ENCODE measurements at regions not wholly inside any gene's neighbourhood (a gene's known extent, or its start where the extent isn't known, plus 50 kb on each side); places are given as distances from the start of the nearest gene placed in this dataset.

DNA sequence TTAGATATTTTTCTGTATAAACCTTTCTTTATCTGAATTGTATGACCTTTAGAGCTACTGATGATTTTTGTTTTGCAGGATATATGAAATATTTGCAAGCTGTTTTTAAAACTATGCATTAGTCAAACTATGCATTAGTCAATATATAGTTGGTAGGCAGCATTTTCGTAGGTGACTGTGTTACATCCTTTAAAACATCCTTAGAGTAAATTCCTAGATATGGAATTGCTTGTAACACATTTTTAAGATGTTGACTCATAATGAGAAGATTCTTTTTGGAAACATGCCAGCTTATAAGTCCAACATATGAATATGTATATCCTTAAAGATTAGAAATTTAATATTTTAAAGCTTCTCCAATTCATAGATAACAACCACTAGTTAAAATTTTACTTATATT is 1768.5 kb downstream of the PCDH7 start:
- H3K9me3 ChIP-seq (ENCODE audit: low read depth) = no peaks in the 10 kb centered on the region
- H3K27me3 ChIP-seq = no peaks in the 10 kb centered on the region
- no peak for DNase-seq (ENCODE audit: low spot score)
- H3K36me3 ChIP-seq = no peaks in the 10 kb centered on the region
- H2AFZ ChIP-seq (replicated peaks) = no peak overlapping the region
- no peak overlapping the region for H3K4me3 Mint-ChIP-seq
- no peaks in the 10 kb centered on the region for H3K79me2 ChIP-seq (ENCODE audit: low read depth)
- no peaks in the 10 kb centered on the region for H4K20me1 ChIP-seq (ENCODE audit: low read depth)
- H3K4me2 ChIP-seq = no peak overlapping the region
- H3K9ac ChIP-seq = no peak overlapping the region
- H3K4me1 Mint-ChIP-seq = peaks cover 12% of the 10 kb centered on the region
- H3K27ac Mint-ChIP-seq = no peak overlapping the region
- no peaks in the 10 kb centered on the region for H3K36me3 Mint-ChIP-seq
- peaks cover 6% of the 10 kb centered on the region for H3F3A ChIP-seq (ENCODE audit: low read depth)
- H3K9me3 Mint-ChIP-seq = no peaks in the 10 kb centered on the region
- peaks cover 2% of the 10 kb centered on the region for H3K27me3 Mint-ChIP-seq (ENCODE audit: insufficient read depth, low read depth)
- H3K4me3 ChIP-seq = no peak overlapping the region
- peaks cover 14% of the 10 kb centered on the region for H3K4me1 ChIP-seq
- H3K27ac ChIP-seq = no peak overlapping the region
- no peak for TF ChIP-seq EZH2phosphoT487 (IDR thresholded peaks at IDR 0.05)
- TF ChIP-seq EZH2 (IDR thresholded peaks at IDR 0.05) = no peak
- TF ChIP-seq, protein P1, sequence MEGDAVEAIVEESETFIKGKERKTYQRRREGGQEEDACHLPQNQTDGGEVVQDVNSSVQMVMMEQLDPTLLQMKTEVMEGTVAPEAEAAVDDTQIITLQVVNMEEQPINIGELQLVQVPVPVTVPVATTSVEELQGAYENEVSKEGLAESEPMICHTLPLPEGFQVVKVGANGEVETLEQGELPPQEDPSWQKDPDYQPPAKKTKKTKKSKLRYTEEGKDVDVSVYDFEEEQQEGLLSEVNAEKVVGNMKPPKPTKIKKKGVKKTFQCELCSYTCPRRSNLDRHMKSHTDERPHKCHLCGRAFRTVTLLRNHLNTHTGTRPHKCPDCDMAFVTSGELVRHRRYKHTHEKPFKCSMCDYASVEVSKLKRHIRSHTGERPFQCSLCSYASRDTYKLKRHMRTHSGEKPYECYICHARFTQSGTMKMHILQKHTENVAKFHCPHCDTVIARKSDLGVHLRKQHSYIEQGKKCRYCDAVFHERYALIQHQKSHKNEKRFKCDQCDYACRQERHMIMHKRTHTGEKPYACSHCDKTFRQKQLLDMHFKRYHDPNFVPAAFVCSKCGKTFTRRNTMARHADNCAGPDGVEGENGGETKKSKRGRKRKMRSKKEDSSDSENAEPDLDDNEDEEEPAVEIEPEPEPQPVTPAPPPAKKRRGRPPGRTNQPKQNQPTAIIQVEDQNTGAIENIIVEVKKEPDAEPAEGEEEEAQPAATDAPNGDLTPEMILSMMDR (IDR thresholded peaks at IDR 0.05) = no peak

DNA sequence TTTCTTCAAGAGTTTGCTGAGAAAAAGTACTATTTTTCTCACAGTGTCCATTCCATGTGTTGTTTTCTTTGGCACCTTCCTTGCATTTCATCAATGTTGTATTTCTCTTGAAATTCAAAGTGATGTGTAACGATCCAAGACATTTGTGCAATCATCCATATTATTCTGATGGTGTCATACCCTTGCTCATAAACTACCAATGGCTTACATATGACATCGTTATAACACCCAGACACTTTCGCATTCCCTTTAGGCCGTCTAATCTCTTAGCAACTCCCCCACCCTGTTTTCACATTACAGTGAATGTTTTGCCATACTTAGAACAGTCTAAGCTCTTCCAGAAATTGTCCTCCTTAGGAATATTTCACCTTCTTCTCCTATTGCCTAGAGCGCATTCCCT is 1779.0 kb downstream of the PCDH7 start:
- Histone ChIP-seq H3K4me2 (no peak overlapping the region), H3K79me2 (ENCODE audit: low read depth) (no peaks in the 10 kb centered on the region), H3K4me3 (no peak overlapping the region), H3F3A (ENCODE audit: low read depth) (no peaks in the 10 kb centered on the region), H2AFZ (replicated peaks) (no peak overlapping the region), H3K4me1 (no peaks in the 10 kb centered on the region), H4K20me1 (ENCODE audit: low read depth) (no peaks in the 10 kb centered on the region), H3K27ac (no peak overlapping the region), H3K9ac (no peak overlapping the region), H3K9me3 (ENCODE audit: low read depth) (peaks cover 3% of the 10 kb centered on the region), H3K27me3 (no peaks in the 10 kb centered on the region), H3K36me3 (no peaks in the 10 kb centered on the region)
- Mint-ChIP-seq H3K4me3 (no peak overlapping the region), H3K27me3 (ENCODE audit: insufficient read depth, low read depth) (no peaks in the 10 kb centered on the region), H3K27ac (no peak overlapping the region), H3K9me3 (no peaks in the 10 kb centered on the region), H3K4me1 (peaks cover 3% of the 10 kb centered on the region), H3K36me3 (no peaks in the 10 kb centered on the region)
- no peak for DNase-seq (ENCODE audit: low spot score)
- no peak for TF ChIP-seq EZH2phosphoT487 (IDR thresholded peaks at IDR 0.05)
- TF ChIP-seq, protein P1 (IDR thresholded peaks at IDR 0.05) = no peak
- no peak for TF ChIP-seq EZH2 (IDR thresholded peaks at IDR 0.05)

DNA sequence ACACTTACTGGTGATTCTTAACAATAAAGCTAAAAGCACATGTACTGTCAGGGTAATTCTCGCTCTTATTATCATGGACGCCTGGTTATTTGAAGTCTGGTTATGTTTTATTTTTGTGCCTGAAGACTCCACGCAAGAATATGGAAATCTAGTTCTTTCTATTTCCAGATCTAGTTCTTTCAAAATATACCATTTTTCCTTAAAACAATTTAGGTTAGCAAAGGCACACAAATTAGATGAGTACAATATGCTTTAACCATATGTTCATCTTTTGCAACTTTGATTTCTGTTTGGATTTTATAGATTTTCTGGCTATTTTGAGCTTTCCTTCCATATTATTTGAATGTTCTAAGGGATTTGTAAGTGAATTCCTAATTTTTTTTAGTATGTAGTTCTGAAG is 1783.1 kb downstream of the PCDH7 start:
- no peak for TF ChIP-seq EZH2phosphoT487 (IDR thresholded peaks at IDR 0.05)
- TF ChIP-seq EZH2 (IDR thresholded peaks at IDR 0.05) = no peak
- TF ChIP-seq, protein P1 (IDR thresholded peaks at IDR 0.05) = no peak
- H3K4me2 ChIP-seq = no peak overlapping the region
- Mint-ChIP-seq H3K36me3 (no peaks in the 10 kb centered on the region), H3K9me3 (no peaks in the 10 kb centered on the region), H3K4me3 (no peak overlapping the region), H3K4me1 (no peaks in the 10 kb centered on the region), H3K27me3 (ENCODE audit: insufficient read depth, low read depth) (no peaks in the 10 kb centered on the region), H3K27ac (no peak overlapping the region)
- H3K79me2 ChIP-seq (ENCODE audit: low read depth) = no peaks in the 10 kb centered on the region
- no peak overlapping the region for H3K4me3 ChIP-seq
- H3K9ac ChIP-seq = no peak overlapping the region
- peaks cover 3% of the 10 kb centered on the region for H3K9me3 ChIP-seq (ENCODE audit: low read depth)
- no peaks in the 10 kb centered on the region for H3K36me3 ChIP-seq
- no peaks in the 10 kb centered on the region for H3F3A ChIP-seq (ENCODE audit: low read depth)
- H2AFZ ChIP-seq (replicated peaks) = no peak overlapping the region
- no peak for DNase-seq (ENCODE audit: low spot score)
- H3K4me1 ChIP-seq = no peaks in the 10 kb centered on the region
- H3K27me3 ChIP-seq = no peaks in the 10 kb centered on the region
- H4K20me1 ChIP-seq (ENCODE audit: low read depth) = no peaks in the 10 kb centered on the region
- no peak overlapping the region for H3K27ac ChIP-seq

All from neural progenitor cell (in vitro differentiated cells).